CD14-positive monocyte (primary cell): ENCODE measurements at regions not wholly inside any gene's neighbourhood (a gene's known extent, or its start where the extent isn't known, plus 50 kb on each side); places are given as distances from the start of the nearest gene placed in this dataset.

Experiments used
- DNase-seq, 3 donors: peaks; one replicate each; pipeline ENCODE4 v3.0.0-alpha.2; 2011 to 2022
- H2AFZ ChIP-seq: 2 replicates; pipeline ENCODE4 v1.6.0; 2012; ENCODE audit warnings: mild to moderate bottlenecking, low read depth, low read length, inconsistent platforms; ENCODE audit not compliant: insufficient read depth, poor library complexity, severe bottlenecking
- H3K27ac ChIP-seq, 2 donors: 1 replicate in 1 of 2; 2 replicates in 1 of 2; pipeline ENCODE4 v1.5.1; 2012 to 2013; ENCODE audit warnings: low read length in 2 of 2, control low read depth in 1 of 2, inconsistent platforms in 1 of 2, low read depth in 1 of 2, mild to moderate bottlenecking in 1 of 2
- H3K27me3 ChIP-seq, 2 donors: one replicate each; pipeline versions ENCODE4 v1.6.0 to v1.6.1; 2011 to 2013; ENCODE audit warnings: low read length in 2 of 2; ENCODE audit not compliant: control insufficient read depth in 2 of 2, insufficient read depth in 2 of 2
- H3K36me3 ChIP-seq, 2 donors: replicated peaks in 1 of 2; 1 replicate in 1 of 2; 2 replicates in 1 of 2; pipeline versions ENCODE4 v1.5.1 to v1.6.1; 2012 to 2013; ENCODE audit warnings: low read length in 2 of 2, control low read depth in 1 of 2, inconsistent platforms in 1 of 2, mild to moderate bottlenecking in 1 of 2; ENCODE audit not compliant: insufficient read depth in 2 of 2, control insufficient read depth in 1 of 2
- H3K4me1 ChIP-seq, 2 donors: 1 replicate in 1 of 2; 2 replicates in 1 of 2; pipeline versions ENCODE4 v1.5.1 to v1.6.1; 2012 to 2013; ENCODE audit warnings: low read length in 2 of 2, control low read depth in 1 of 2, inconsistent platforms in 1 of 2, mild to moderate bottlenecking in 1 of 2, moderate library complexity in 1 of 2; ENCODE audit not compliant: insufficient read depth in 2 of 2, control insufficient read depth in 1 of 2
- H3K4me2 ChIP-seq: replicated peaks from 2 replicates; pipeline ENCODE3; 2012; ENCODE audit warnings: low read length, moderate library complexity, mild to moderate bottlenecking; ENCODE audit not compliant: poor library complexity, severe bottlenecking; ENCODE audit errors: extremely low read depth
- H3K4me3 ChIP-seq, 3 experiments: fragments of 200-600 bp in 1 of 3; sonication (generic) in 1 of 3; replicated peaks in 1 of 3; 1 replicate in 2 of 3; 2 replicates in 1 of 3; pipeline ENCODE4 v1.5.1; 2011 to 2013; ENCODE audit warnings: low read length in 3 of 3, mild to moderate bottlenecking in 3 of 3, control low read depth in 2 of 3, low read depth in 2 of 3, inconsistent platforms in 1 of 3, moderate library complexity in 1 of 3
- H3K79me2 ChIP-seq: 2 replicates; pipeline ENCODE4 v1.6.0; 2012; ENCODE audit warnings: mild to moderate bottlenecking, control low read depth, inconsistent platforms, low read length, moderate library complexity; ENCODE audit not compliant: insufficient read depth
- H3K9ac ChIP-seq: 2 replicates; pipeline ENCODE4 v1.6.0; 2017; ENCODE audit warnings: low read length, mild to moderate bottlenecking; ENCODE audit not compliant: insufficient read depth, poor library complexity, severe bottlenecking
- H3K9me3 ChIP-seq, 2 donors: replicated peaks in 1 of 2; 1 replicate in 1 of 2; 2 replicates in 1 of 2; pipeline versions ENCODE4 v1.5.1 to v1.6.1; 2012 to 2013; ENCODE audit warnings: low read length in 2 of 2, control low read depth in 1 of 2; ENCODE audit not compliant: control insufficient read depth in 1 of 2, insufficient read depth in 1 of 2
- H4K20me1 ChIP-seq: 2 replicates; pipeline ENCODE4 v1.6.0; 2012; ENCODE audit warnings: mild to moderate bottlenecking, low read length, control low read depth, moderate library complexity; ENCODE audit not compliant: insufficient read depth
- H3K27ac Mint-ChIP-seq, 7 donors: one replicate each; pipeline ENCODE4 v1.8.0; 2020; ENCODE audit warnings: mild to moderate bottlenecking in 7 of 7, mixed read lengths in 7 of 7, moderate library complexity in 6 of 7, inconsistent platforms in 2 of 7
- H3K27me3 Mint-ChIP-seq, 3 donors: one replicate each; pipeline ENCODE4 v1.8.0; 2021 to 2022; ENCODE audit warnings: low read depth in 3 of 3, mild to moderate bottlenecking in 3 of 3, mixed read lengths in 3 of 3, moderate library complexity in 3 of 3, inconsistent platforms in 1 of 3
- H3K36me3 Mint-ChIP-seq, 2 donors: one replicate each; pipeline ENCODE4 v1.8.0; 2020; ENCODE audit warnings: mixed read lengths in 2 of 2, inconsistent platforms in 1 of 2, mild to moderate bottlenecking in 1 of 2
- H3K4me1 Mint-ChIP-seq: one replicate; pipeline ENCODE4 v1.8.0; 2020; ENCODE audit warnings: mild to moderate bottlenecking, mixed read lengths
- H3K4me3 Mint-ChIP-seq, 2 donors: one replicate each; pipeline ENCODE4 v1.8.0; 2020; ENCODE audit warnings: mild to moderate bottlenecking in 2 of 2, mixed read lengths in 2 of 2, moderate library complexity in 1 of 2
- H3K9me3 Mint-ChIP-seq, 7 donors: one replicate each; pipeline ENCODE4 v1.8.0; 2020 to 2022; ENCODE audit warnings: mixed read lengths in 7 of 7, mild to moderate bottlenecking in 6 of 7, moderate library complexity in 6 of 7, inconsistent platforms in 2 of 7
- CTCF ChIP-seq: fragments of 200-600 bp; IDR thresholded peaks from one replicate; pipeline ENCODE4 v1.8.0; 2022; ENCODE audit warnings: antibody characterized with exemption, mild to moderate bottlenecking
- WGBS: methylation state at CpG from one replicate; pipeline ENCODE4 v1.1.5; 2013; ENCODE audit warnings: missing lambda C conversion rate; ENCODE audit not compliant: insufficient coverage; 5-methylcytosine and 5-hydroxymethylcytosine counted together
- intact Hi-C, 2 donors: fragments of 100-400 bp; cut with micrococcal nuclease; formaldehyde crosslinking; loops; one replicate each; pipeline versions ENCODE4 v1.15.0 to v1.15.1; 2023

DNA sequence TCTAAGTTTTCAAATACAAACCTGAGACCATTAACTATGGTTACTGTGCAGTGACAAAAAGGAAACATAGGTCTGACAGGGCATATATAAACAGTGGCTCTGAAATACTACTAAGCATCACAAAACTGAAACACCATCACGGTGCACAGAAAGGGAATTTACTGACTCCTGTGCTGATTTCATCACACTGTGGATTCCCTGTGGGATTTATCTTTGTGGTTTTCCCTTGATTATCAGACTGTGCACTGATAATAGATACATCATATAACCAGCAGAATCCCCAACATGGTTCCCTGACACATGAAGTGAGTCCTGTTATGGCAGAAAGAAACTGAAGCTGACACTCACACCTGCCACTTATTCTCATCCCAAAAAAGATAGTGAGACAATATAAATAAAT, 676.3 kb upstream of the KCND2 start:
- Histone ChIP-seq H3K79me2 (no peaks in the 10 kb centered on the region), H2AFZ (no peak overlapping the region), H3K4me3 (no peak overlapping the region), H3K27me3 (no peaks in the 10 kb centered on the region), H4K20me1 (no peaks in the 10 kb centered on the region), H3K4me2 (no peak overlapping the region), H3K4me1 (no peaks in the 10 kb centered on the region), H3K27ac (no peak overlapping the region), H3K9me3 (no peaks in the 10 kb centered on the region), H3K9ac (no peak overlapping the region), H3K36me3 (no peaks in the 10 kb centered on the region)
- H3K36me3 Mint-ChIP-seq: no peaks in the 10 kb centered on the region
- DNase-seq: no peak
- no CpG with 5 or more reads among the region's 1 CpG for WGBS
- H3K27me3 Mint-ChIP-seq: peaks cover 0 to 2% (median 0%) of the 10 kb centered on the region in 3 donors
- H3K4me3 Mint-ChIP-seq: no peak overlapping the region
- intact Hi-C loops: no loop called here
- H3K9me3 Mint-ChIP-seq: peaks cover 0 to 7% (median 2%) of the 10 kb centered on the region in 7 donors
- H3K27ac Mint-ChIP-seq: no peak overlapping the region
- H3K4me1 Mint-ChIP-seq: no peaks in the 10 kb centered on the region
- no peak for TF ChIP-seq CTCF

DNA sequence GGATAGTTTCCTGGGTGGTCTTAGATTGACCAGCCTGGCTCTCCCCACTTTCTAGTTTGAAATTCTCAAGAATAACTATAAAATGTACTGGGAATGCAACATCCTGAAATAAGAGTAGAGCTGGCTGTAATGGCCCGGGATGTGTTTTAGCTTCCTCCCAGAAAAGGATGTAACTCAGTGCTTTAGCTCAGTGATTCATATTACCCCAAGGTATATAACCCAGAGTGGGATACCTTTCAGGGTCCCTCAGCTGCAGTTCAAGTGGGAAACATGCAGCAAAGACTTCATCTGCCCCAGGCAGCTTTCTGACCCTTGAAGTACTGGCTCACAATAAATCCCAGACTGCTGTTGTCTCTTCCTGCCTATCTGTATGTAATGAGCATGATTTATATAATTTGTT, 666.7 kb upstream of the KCND2 start:
- no peaks in the 10 kb centered on the region for H4K20me1 ChIP-seq
- H3K4me3 Mint-ChIP-seq: no peak overlapping the region
- no peak overlapping the region for H3K9ac ChIP-seq
- no peaks in the 10 kb centered on the region for H3K27me3 Mint-ChIP-seq
- no peak overlapping the region for H3K4me3 ChIP-seq
- H2AFZ ChIP-seq: no peak overlapping the region
- H3K27ac ChIP-seq: no peak overlapping the region
- intact Hi-C loops: no loop called here
- H3K27ac Mint-ChIP-seq: no peak overlapping the region
- no peaks in the 10 kb centered on the region for H3K4me1 ChIP-seq
- no peaks in the 10 kb centered on the region for H3K36me3 Mint-ChIP-seq
- no peak overlapping the region for H3K4me2 ChIP-seq
- no peaks in the 10 kb centered on the region for H3K4me1 Mint-ChIP-seq
- H3K9me3 Mint-ChIP-seq: peaks cover 0 to 10% (median 0%) of the 10 kb centered on the region in 7 donors
- peaks cover 2 to 5% of the 10 kb centered on the region in 2 donors for H3K9me3 ChIP-seq
- DNase-seq: no peak
- TF ChIP-seq CTCF: no peak
- H3K36me3 ChIP-seq: no peaks in the 10 kb centered on the region
- H3K79me2 ChIP-seq: no peaks in the 10 kb centered on the region
- H3K27me3 ChIP-seq: no peaks in the 10 kb centered on the region
- 80% methylated on average over 1 of the region's 1 CpG for WGBS
